GM12878 (cell line): ENCODE measurements at regions not wholly inside any gene's neighbourhood (a gene's known extent, or its start where the extent isn't known, plus 50 kb on each side); places are given as distances from the start of the nearest gene placed in this dataset.

Experiments
- CBX5 ChIP-seq: sonication (generic); IDR thresholded peaks from 2 replicates; pipeline ENCODE4 v1.6.1; 2016; ENCODE audit warnings: low read depth, moderate library complexity, mild to moderate bottlenecking, inconsistent platforms
- CHD4 ChIP-seq: fragments of 200-600 bp; sonication (generic); IDR thresholded peaks from 2 replicates; pipeline ENCODE4 v1.6.1; 2016; ENCODE audit warnings: mild to moderate bottlenecking
- CUX1 ChIP-seq: IDR thresholded peaks from 2 replicates; pipeline ENCODE4 v1.6.1; 2012; ENCODE audit warnings: improper control_type of control experiment, low read depth, low read length; ENCODE audit not compliant: insufficient replicate concordance
- E2F8 ChIP-seq: fragments of 450-650 bp; IDR thresholded peaks from 2 replicates; pipeline ENCODE4 v1.6.1; 2018; ENCODE audit warnings: mild to moderate bottlenecking, low read depth, moderate library complexity; ENCODE audit not compliant: partially characterized antibody
- FOS ChIP-seq: IDR thresholded peaks from 3 replicates; pipeline ENCODE4 v1.6.1; 2011; ENCODE audit warnings: borderline replicate concordance; ENCODE audit not compliant: insufficient read length; ENCODE audit errors: extremely low read depth
- LARP7 ChIP-seq: fragments of 450-650 bp; IDR thresholded peaks from 2 replicates; pipeline ENCODE4 v1.6.1; 2017; ENCODE audit warnings: mild to moderate bottlenecking
- MEF2A ChIP-seq: IDR thresholded peaks from 2 replicates; pipeline ENCODE4 v1.6.1; 2011; ENCODE audit warnings: low read depth, mild to moderate bottlenecking, low read length, moderate library complexity; ENCODE audit not compliant: insufficient read depth
- MXI1 ChIP-seq: fragments of 150-350 bp; IDR thresholded peaks from 2 replicates; pipeline ENCODE4 v1.6.1; 2011; ENCODE audit warnings: low read depth, mild to moderate bottlenecking, inconsistent platforms, low read length, improper control_type of control experiment
- NRF1 ChIP-seq: conservative IDR thresholded peaks from 2 replicates; pipeline ENCODE4 v1.6.1; 2011; ENCODE audit warnings: mild to moderate bottlenecking, low read depth, low read length, improper control_type of control experiment
- POLR2AphosphoS2 ChIP-seq: IDR thresholded peaks from 2 replicates; pipeline ENCODE4 v1.6.1; 2011; ENCODE audit warnings: low read depth, mild to moderate bottlenecking, low read length, improper control_type of control experiment, moderate library complexity
- RBBP5 ChIP-seq: fragments of 200-600 bp; sonication (generic); conservative IDR thresholded peaks from 2 replicates; pipeline ENCODE4 v1.6.1; 2016
- SMC3 ChIP-seq: IDR thresholded peaks from 2 replicates; pipeline ENCODE4 v1.6.1; 2011; ENCODE audit warnings: low read length, improper control_type of control experiment, borderline replicate concordance
- STAT1 ChIP-seq: fragments of 450-650 bp; conservative IDR thresholded peaks from 2 replicates; pipeline ENCODE4 v1.6.1; 2014; ENCODE audit warnings: antibody characterized with exemption, mild to moderate bottlenecking
- TBL1XR1 ChIP-seq: IDR thresholded peaks from 2 replicates; pipeline ENCODE4 v1.6.1; 2012; ENCODE audit warnings: low read depth, low read length, improper control_type of control experiment
- TF ChIP-seq, protein P1 (sequence below), 3 experiments: IDR thresholded peaks in 2 of 3; conservative IDR thresholded peaks in 1 of 3; 2 replicates each; pipeline ENCODE4 v1.5.1; 2011; ENCODE audit warnings: low read depth in 3 of 3, low read length in 3 of 3, mild to moderate bottlenecking in 3 of 3, control low read depth in 2 of 3, moderate library complexity in 2 of 3, inconsistent platforms in 1 of 3, mixed read lengths in 1 of 3; ENCODE audit not compliant: control insufficient read depth in 2 of 3, insufficient read depth in 1 of 3; ENCODE audit errors: extremely low read depth in 1 of 3
- TF ChIP-seq, protein P2 (sequence below): fragments of 450-650 bp; IDR thresholded peaks from 2 replicates; pipeline ENCODE4 v1.6.1; 2017; ENCODE audit warnings: mild to moderate bottlenecking, moderate library complexity

GRCh38 chr16:85303354-85303883, 191.1 kb upstream of the CIBAR2 start (continued):
- TF ChIP-seq CUX1 (no peak), CHD4 (no peak), SMC3 (peak; percentile 59), MXI1 (no peak), RBBP5 (no peak), FOS (no peak), STAT1 (no peak), TBL1XR1 (no peak), E2F8 (no peak), MEF2A (no peak), POLR2AphosphoS2 (no peak), CBX5 (no peak), LARP7 (no peak), NRF1 (no peak)
- TF ChIP-seq, protein P1, sequence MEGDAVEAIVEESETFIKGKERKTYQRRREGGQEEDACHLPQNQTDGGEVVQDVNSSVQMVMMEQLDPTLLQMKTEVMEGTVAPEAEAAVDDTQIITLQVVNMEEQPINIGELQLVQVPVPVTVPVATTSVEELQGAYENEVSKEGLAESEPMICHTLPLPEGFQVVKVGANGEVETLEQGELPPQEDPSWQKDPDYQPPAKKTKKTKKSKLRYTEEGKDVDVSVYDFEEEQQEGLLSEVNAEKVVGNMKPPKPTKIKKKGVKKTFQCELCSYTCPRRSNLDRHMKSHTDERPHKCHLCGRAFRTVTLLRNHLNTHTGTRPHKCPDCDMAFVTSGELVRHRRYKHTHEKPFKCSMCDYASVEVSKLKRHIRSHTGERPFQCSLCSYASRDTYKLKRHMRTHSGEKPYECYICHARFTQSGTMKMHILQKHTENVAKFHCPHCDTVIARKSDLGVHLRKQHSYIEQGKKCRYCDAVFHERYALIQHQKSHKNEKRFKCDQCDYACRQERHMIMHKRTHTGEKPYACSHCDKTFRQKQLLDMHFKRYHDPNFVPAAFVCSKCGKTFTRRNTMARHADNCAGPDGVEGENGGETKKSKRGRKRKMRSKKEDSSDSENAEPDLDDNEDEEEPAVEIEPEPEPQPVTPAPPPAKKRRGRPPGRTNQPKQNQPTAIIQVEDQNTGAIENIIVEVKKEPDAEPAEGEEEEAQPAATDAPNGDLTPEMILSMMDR (IDR thresholded peaks at IDR 0.05 in 2 of 3, conservative IDR thresholded peaks at IDR 0.05 in 1 of 3; ENCODE audit: control insufficient read depth in 2 of 3, extremely low read depth in 1 of 3, insufficient read depth in 1 of 3, low read depth in 3 of 3, low read length in 3 of 3), result peak; percentile 88 to 98 (median 93)
- TF ChIP-seq, protein P2, sequence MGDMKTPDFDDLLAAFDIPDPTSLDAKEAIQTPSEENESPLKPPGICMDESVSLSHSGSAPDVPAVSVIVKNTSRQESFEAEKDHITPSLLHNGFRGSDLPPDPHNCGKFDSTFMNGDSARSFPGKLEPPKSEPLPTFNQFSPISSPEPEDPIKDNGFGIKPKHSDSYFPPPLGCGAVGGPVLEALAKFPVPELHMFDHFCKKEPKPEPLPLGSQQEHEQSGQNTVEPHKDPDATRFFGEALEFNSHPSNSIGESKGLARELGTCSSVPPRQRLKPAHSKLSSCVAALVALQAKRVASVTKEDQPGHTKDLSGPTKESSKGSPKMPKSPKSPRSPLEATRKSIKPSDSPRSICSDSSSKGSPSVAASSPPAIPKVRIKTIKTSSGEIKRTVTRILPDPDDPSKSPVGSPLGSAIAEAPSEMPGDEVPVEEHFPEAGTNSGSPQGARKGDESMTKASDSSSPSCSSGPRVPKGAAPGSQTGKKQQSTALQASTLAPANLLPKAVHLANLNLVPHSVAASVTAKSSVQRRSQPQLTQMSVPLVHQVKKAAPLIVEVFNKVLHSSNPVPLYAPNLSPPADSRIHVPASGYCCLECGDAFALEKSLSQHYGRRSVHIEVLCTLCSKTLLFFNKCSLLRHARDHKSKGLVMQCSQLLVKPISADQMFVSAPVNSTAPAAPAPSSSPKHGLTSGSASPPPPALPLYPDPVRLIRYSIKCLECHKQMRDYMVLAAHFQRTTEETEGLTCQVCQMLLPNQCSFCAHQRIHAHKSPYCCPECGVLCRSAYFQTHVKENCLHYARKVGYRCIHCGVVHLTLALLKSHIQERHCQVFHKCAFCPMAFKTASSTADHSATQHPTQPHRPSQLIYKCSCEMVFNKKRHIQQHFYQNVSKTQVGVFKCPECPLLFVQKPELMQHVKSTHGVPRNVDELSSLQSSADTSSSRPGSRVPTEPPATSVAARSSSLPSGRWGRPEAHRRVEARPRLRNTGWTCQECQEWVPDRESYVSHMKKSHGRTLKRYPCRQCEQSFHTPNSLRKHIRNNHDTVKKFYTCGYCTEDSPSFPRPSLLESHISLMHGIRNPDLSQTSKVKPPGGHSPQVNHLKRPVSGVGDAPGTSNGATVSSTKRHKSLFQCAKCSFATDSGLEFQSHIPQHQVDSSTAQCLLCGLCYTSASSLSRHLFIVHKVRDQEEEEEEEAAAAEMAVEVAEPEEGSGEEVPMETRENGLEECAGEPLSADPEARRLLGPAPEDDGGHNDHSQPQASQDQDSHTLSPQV, result no peak
